ENCODE measurements at regions not wholly inside any gene's neighbourhood (a gene's known extent, or its start where the extent isn't known, plus 50 kb on each side); places are given as distances from the start of the nearest gene placed in this dataset.

GRCh38 chr3:150249779-150250470 is 158.2 kb upstream of the TSC22D2 start:
- intact Hi-C loops (cut with DNase I), result no loop called here
- H3K27ac ChIP-seq, result no peak overlapping the region

GRCh38 chr3:150248888-150249681 is 159.0 kb upstream of the TSC22D2 start:
- Histone ChIP-seq H3K4me3 (no peak overlapping the region), H3K27ac (no peak overlapping the region), H3K4me1 (peaks cover 12% of the 10 kb centered on the region), H3K36me3 (ENCODE audit: insufficient read depth in 1 of 2, low read depth in 1 of 2) (no peaks in the 10 kb centered on the region), H3K27me3 (ENCODE audit: insufficient read depth in 3 of 3, low read length in 2 of 3) (no peaks in the 10 kb centered on the region), H3K9me3 (no peaks in the 10 kb centered on the region)
- TF ChIP-seq, protein P1, sequence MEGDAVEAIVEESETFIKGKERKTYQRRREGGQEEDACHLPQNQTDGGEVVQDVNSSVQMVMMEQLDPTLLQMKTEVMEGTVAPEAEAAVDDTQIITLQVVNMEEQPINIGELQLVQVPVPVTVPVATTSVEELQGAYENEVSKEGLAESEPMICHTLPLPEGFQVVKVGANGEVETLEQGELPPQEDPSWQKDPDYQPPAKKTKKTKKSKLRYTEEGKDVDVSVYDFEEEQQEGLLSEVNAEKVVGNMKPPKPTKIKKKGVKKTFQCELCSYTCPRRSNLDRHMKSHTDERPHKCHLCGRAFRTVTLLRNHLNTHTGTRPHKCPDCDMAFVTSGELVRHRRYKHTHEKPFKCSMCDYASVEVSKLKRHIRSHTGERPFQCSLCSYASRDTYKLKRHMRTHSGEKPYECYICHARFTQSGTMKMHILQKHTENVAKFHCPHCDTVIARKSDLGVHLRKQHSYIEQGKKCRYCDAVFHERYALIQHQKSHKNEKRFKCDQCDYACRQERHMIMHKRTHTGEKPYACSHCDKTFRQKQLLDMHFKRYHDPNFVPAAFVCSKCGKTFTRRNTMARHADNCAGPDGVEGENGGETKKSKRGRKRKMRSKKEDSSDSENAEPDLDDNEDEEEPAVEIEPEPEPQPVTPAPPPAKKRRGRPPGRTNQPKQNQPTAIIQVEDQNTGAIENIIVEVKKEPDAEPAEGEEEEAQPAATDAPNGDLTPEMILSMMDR (IDR thresholded peaks at IDR 0.05), result no peak
- ATAC-seq (no peak), DNase-seq (no peak)
- intact Hi-C loops (cut with DNase I), result no loop called here
- WGBS, 3 donors, result 85 to 86% (median 85%) methylated on average over 4 of the region's 4 CpGs

More at GRCh38 chr3:150249779-150250470, 158.2 kb upstream of the TSC22D2 start:
- ATAC-seq (no peak), DNase-seq (no peak)
- peaks cover 18% of the 10 kb centered on the region for H3K4me1 ChIP-seq
- no peaks in the 10 kb centered on the region for H3K36me3 ChIP-seq (ENCODE audit: insufficient read depth in 1 of 2, low read depth in 1 of 2)
- TF ChIP-seq, protein P1 (IDR thresholded peaks at IDR 0.05), result no peak
- H3K4me3 ChIP-seq, result no peak overlapping the region
- no peaks in the 10 kb centered on the region for H3K9me3 ChIP-seq
- H3K27me3 ChIP-seq (ENCODE audit: insufficient read depth in 3 of 3, low read length in 2 of 3), result no peaks in the 10 kb centered on the region
- 56 to 73% (median 61%) methylated on average over 7 of the region's 7 CpGs for WGBS, 3 donors

- H3K27me3 ChIP-seq (ENCODE audit: insufficient read depth in 3 of 3, low read length in 2 of 3), result no peaks in the 10 kb centered on the region
- peaks cover 4% of the 10 kb centered on the region for H3K4me1 ChIP-seq
- no peaks in the 10 kb centered on the region for H3K9me3 ChIP-seq
- intact Hi-C loops (cut with DNase I), result no loop called here
- no peaks in the 10 kb centered on the region for H3K36me3 ChIP-seq (ENCODE audit: insufficient read depth in 1 of 2, low read depth in 1 of 2)
- ATAC-seq (no peak), DNase-seq (no peak)
- TF ChIP-seq, protein P1 (IDR thresholded peaks at IDR 0.05), result no peak
- 75 to 77% (median 76%) methylated on average over 5 of the region's 5 CpGs for WGBS, 3 donors
- no peak overlapping the region for H3K27ac ChIP-seq
- no peak overlapping the region for H3K4me3 ChIP-seq
These were observed 159.8 kb upstream of the TSC22D2 start for GRCh38 chr3:150248116-150248887.

GRCh38 chr3:150247441-150247840 is 160.7 kb upstream of the TSC22D2 start:
- WGBS, 3 donors, result 66 to 74% (median 66%) methylated on average over 6 of the region's 6 CpGs
- ATAC-seq, result no peak
- H3K9me3 ChIP-seq, result no peaks in the 10 kb centered on the region
- H3K36me3 ChIP-seq (ENCODE audit: insufficient read depth in 1 of 2, low read depth in 1 of 2), result no peaks in the 10 kb centered on the region
- no peak overlapping the region for H3K4me3 ChIP-seq
- TF ChIP-seq, protein P1 (IDR thresholded peaks at IDR 0.05), result no peak
- H3K27me3 ChIP-seq (ENCODE audit: insufficient read depth in 3 of 3, low read length in 2 of 3), result no peaks in the 10 kb centered on the region
- no peak overlapping the region for H3K27ac ChIP-seq
- peaks cover 5% of the 10 kb centered on the region for H3K4me1 ChIP-seq
- intact Hi-C loops (cut with DNase I), result no loop called here
- no peak for DNase-seq

Data from psoas muscle (tissue), 7 donors.